Neural crest cell (in vitro differentiated cells): ENCODE measurements at regions not wholly inside any gene's neighbourhood (a gene's known extent, or its start where the extent isn't known, plus 50 kb on each side); places are given as distances from the start of the nearest gene placed in this dataset.
"Not testable (repeated sequence)": the region's sequence is repeated elsewhere in the genome, so short reads cannot be mapped to it uniquely, and the experiment has no call there.

ENCODE experiments used
- DNase-seq: peaks from one replicate; pipeline ENCODE4 v3.0.0; 2021; ENCODE audit warnings: low read depth, mixed read lengths, low spot score
- H3K27ac Mint-ChIP-seq: one replicate; pipeline ENCODE4 v1.8.0; 2021; ENCODE audit warnings: mild to moderate bottlenecking, mixed read lengths; ENCODE audit not compliant: unreplicated experiment
- H3K27me3 Mint-ChIP-seq: 2 replicates; pipeline ENCODE4 v1.8.0; 2021; ENCODE audit warnings: low read depth, mild to moderate bottlenecking, mixed read lengths
- H3K36me3 Mint-ChIP-seq: 2 replicates; pipeline ENCODE4 v1.8.0; 2021; ENCODE audit warnings: low read depth, mild to moderate bottlenecking, mixed read lengths
- H3K4me1 Mint-ChIP-seq: 2 replicates; pipeline ENCODE4 v1.8.0; 2021; ENCODE audit warnings: mixed read lengths
- H3K4me3 Mint-ChIP-seq: one replicate; pipeline ENCODE4 v1.8.0; 2021; ENCODE audit warnings: mild to moderate bottlenecking, mixed read lengths
- H3K9me3 Mint-ChIP-seq: 2 replicates; pipeline ENCODE4 v1.8.0; 2021; ENCODE audit warnings: mixed read lengths
- CTCF ChIP-seq: fragments of 200-600 bp; sonication (generic); conservative IDR thresholded peaks from 2 replicates; pipeline ENCODE4 v1.5.0; 2021; ENCODE audit warnings: antibody characterized with exemption, mild to moderate bottlenecking

- H3K4me3 Mint-ChIP-seq = no peak overlapping the region
- no peak for DNase-seq
- H3K9me3 Mint-ChIP-seq = no peaks in the 10 kb centered on the region
- no peaks in the 10 kb centered on the region for H3K27me3 Mint-ChIP-seq
- H3K4me1 Mint-ChIP-seq = no peaks in the 10 kb centered on the region
- no peaks in the 10 kb centered on the region for H3K36me3 Mint-ChIP-seq
- TF ChIP-seq CTCF = no peak
- no peak overlapping the region for H3K27ac Mint-ChIP-seq
These were observed 88.2 kb upstream of the DST start for GRCh38 chr6:56730663-56731529.

GRCh38 chr6:56729719-56730118 is 87.0 kb upstream of the DST start:
- H3K27me3 Mint-ChIP-seq = no peaks in the 10 kb centered on the region
- no peaks in the 10 kb centered on the region for H3K9me3 Mint-ChIP-seq
- H3K36me3 Mint-ChIP-seq = no peaks in the 10 kb centered on the region
- no peak overlapping the region for H3K4me3 Mint-ChIP-seq
- H3K4me1 Mint-ChIP-seq = no peaks in the 10 kb centered on the region
- no peak for TF ChIP-seq CTCF
- no peak for DNase-seq
- no peak overlapping the region for H3K27ac Mint-ChIP-seq

- not testable (repeated sequence) for DNase-seq, H3K4me1 Mint-ChIP-seq, H3K27ac Mint-ChIP-seq, H3K9me3 Mint-ChIP-seq, H3K36me3 Mint-ChIP-seq, H3K27me3 Mint-ChIP-seq, H3K4me3 Mint-ChIP-seq
These were observed 86.5 kb upstream of the DST start for GRCh38 chr6:56729166-56729565.

GRCh38 chr6:56727097-56727850 is 84.6 kb upstream of the DST start:
- no peak overlapping the region for H3K27ac Mint-ChIP-seq
- no peak overlapping the region for H3K4me3 Mint-ChIP-seq
- DNase-seq = no peak
- no peaks in the 10 kb centered on the region for H3K4me1 Mint-ChIP-seq
- TF ChIP-seq CTCF = no peak
- no peaks in the 10 kb centered on the region for H3K9me3 Mint-ChIP-seq
- H3K27me3 Mint-ChIP-seq = no peaks in the 10 kb centered on the region
- no peaks in the 10 kb centered on the region for H3K36me3 Mint-ChIP-seq

GRCh38 chr6:56725254-56725653 is 82.6 kb upstream of the DST start:
- H3K9me3 Mint-ChIP-seq = peaks cover 6% of the 10 kb centered on the region
- H3K4me3 Mint-ChIP-seq = no peak overlapping the region
- H3K27ac Mint-ChIP-seq = no peak overlapping the region

More at GRCh38 chr6:56725254-56725653, 82.6 kb upstream of the DST start:
- Mint-ChIP-seq H3K36me3 (peaks cover 9% of the 10 kb centered on the region), H3K4me1 (no peaks in the 10 kb centered on the region), H3K27me3 (no peaks in the 10 kb centered on the region)
- DNase-seq = no peak
- TF ChIP-seq CTCF = no peak
